ENCODE measurements at regions not wholly inside any gene's neighbourhood (a gene's known extent, or its start where the extent isn't known, plus 50 kb on each side); places are given as distances from the start of the nearest gene placed in this dataset.
"Not testable (repeated sequence)": the region's sequence is repeated elsewhere in the genome, so short reads cannot be mapped to it uniquely, and the experiment has no call there.

DNA sequence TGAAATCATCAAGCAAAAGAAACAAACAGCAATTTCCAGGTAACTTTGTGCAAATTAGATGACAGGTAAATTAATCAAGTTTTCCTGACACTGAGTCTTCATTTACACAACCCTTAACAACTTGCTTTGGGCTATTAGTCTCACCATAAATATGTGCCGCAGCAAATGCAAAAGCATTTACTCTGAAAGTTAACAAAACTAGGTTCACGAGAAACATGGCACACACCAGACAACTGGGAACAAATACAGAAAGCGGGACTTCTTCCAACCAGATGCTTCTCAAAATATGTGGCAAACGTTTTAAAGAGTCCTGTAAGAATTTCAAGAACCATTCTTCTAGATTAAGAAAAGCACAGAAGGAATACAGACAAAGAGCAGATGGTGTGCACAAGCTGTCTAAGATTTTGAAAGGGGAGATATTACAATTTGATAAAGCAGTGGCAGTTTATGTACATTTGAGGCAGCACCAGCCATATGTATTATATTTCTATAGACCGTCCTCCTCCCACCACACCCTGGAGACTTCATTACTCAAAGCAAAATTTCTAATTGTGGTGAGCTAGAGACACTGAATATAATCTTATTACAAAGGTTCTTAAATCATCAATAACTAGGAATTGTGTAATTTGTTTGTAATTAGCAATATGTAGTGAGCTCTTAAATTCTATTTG is 192.5 kb upstream of the ADAMTS3 start:
- Histone ChIP-seq H3K4me3 (ENCODE audit: low read length in 3 of 3) (no peak overlapping the region), H3K9ac (ENCODE audit: low read length in 3 of 3) (no peak overlapping the region), H3K4me1 (ENCODE audit: control insufficient read depth in 2 of 3, insufficient read depth in 2 of 3, low read depth in 1 of 3, low read length in 3 of 3) (no peaks in the 10 kb centered on the region), H3K27ac (ENCODE audit: low read depth in 2 of 2, low read length in 2 of 2) (no peak overlapping the region), H3K36me3 (ENCODE audit: control insufficient read depth in 2 of 3, insufficient read depth in 3 of 3, low read length in 3 of 3) (no peaks in the 10 kb centered on the region), H3K27me3 (ENCODE audit: control insufficient read depth, insufficient read depth, low read length) (no peaks in the 10 kb centered on the region), H3K9me3 (ENCODE audit: control insufficient read depth in 2 of 3, insufficient read depth in 1 of 3, low read length in 3 of 3) (no peaks in the 10 kb centered on the region)
- TF ChIP-seq, protein P1, sequence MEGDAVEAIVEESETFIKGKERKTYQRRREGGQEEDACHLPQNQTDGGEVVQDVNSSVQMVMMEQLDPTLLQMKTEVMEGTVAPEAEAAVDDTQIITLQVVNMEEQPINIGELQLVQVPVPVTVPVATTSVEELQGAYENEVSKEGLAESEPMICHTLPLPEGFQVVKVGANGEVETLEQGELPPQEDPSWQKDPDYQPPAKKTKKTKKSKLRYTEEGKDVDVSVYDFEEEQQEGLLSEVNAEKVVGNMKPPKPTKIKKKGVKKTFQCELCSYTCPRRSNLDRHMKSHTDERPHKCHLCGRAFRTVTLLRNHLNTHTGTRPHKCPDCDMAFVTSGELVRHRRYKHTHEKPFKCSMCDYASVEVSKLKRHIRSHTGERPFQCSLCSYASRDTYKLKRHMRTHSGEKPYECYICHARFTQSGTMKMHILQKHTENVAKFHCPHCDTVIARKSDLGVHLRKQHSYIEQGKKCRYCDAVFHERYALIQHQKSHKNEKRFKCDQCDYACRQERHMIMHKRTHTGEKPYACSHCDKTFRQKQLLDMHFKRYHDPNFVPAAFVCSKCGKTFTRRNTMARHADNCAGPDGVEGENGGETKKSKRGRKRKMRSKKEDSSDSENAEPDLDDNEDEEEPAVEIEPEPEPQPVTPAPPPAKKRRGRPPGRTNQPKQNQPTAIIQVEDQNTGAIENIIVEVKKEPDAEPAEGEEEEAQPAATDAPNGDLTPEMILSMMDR (IDR thresholded peaks at IDR 0.05; ENCODE audit: borderline replicate concordance, extremely low read depth, insufficient read depth): no peak
- FAIRE-seq (no peak), DNase-seq (no peak)
- intact Hi-C loops (cut with DNase I): no loop called here

DNA sequence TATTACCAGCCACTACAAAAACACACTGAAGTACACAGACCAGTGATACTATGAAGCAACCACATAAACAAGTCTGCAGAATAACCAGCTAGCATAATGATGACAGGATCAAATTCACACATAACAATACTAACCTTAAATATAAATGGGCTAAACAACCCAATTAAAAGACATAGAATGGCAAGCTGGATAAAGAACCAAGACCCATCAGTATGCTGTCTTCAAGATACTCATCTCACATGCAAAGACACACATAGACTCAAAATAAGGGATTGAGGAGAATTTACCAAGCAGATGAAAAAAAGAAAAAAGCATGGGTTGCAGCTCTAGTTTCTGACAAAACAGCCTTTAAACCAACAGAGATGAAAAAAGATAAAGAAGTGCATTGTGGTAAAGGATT is 184.4 kb upstream of the ADAMTS3 start:
- H3K36me3 ChIP-seq (ENCODE audit: control insufficient read depth in 2 of 3, insufficient read depth in 3 of 3, low read length in 3 of 3); DNase-seq; H3K4me3 ChIP-seq (ENCODE audit: low read length in 3 of 3); H3K4me1 ChIP-seq (ENCODE audit: control insufficient read depth in 2 of 3, insufficient read depth in 2 of 3, low read depth in 1 of 3, low read length in 3 of 3); H3K27ac ChIP-seq (ENCODE audit: low read depth in 2 of 2, low read length in 2 of 2); intact Hi-C loops (cut with DNase I); FAIRE-seq; H3K9ac ChIP-seq (ENCODE audit: low read length in 3 of 3); H3K9me3 ChIP-seq (ENCODE audit: control insufficient read depth in 2 of 3, insufficient read depth in 1 of 3, low read length in 3 of 3); H3K27me3 ChIP-seq (ENCODE audit: control insufficient read depth, insufficient read depth, low read length): not testable (repeated sequence)

DNA sequence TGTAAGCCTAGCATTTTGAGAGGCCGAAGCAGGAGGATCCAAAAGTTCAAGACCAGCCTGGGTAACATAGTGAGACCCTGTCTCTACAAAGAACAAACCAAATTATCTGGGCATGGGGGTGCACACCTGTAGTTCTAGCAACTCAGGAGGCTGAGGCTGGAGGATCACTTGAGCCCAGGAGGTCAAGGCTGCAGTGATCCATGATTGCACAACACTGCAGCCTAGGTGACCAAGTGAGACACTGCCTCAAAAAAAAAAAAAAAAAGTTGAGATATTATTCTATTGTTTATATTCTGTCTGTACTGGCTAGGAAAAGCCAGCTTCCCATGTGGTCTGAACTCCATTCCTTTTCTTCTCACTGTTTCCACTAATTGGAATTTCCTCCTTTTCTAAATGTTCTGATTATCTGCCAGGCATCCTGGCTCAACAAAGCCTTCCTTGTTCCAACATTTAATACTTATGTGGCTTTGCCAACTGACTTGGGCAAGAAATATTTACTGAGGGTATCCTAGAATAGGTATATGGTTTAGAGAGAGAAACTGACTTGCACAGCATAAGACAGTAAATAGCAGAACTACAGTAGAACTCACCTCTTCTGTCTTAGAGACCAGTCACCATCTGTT is 175.2 kb upstream of the ADAMTS3 start:
- Histone ChIP-seq H3K36me3 (ENCODE audit: control insufficient read depth in 2 of 3, insufficient read depth in 3 of 3, low read length in 3 of 3) (no peaks in the 10 kb centered on the region), H3K9me3 (ENCODE audit: control insufficient read depth in 2 of 3, insufficient read depth in 1 of 3, low read length in 3 of 3) (no peaks in the 10 kb centered on the region), H3K4me1 (ENCODE audit: control insufficient read depth in 2 of 3, insufficient read depth in 2 of 3, low read depth in 1 of 3, low read length in 3 of 3) (no peaks in the 10 kb centered on the region), H3K9ac (ENCODE audit: low read length in 3 of 3) (no peak overlapping the region), H3K27me3 (ENCODE audit: control insufficient read depth, insufficient read depth, low read length) (no peaks in the 10 kb centered on the region), H3K27ac (ENCODE audit: low read depth in 2 of 2, low read length in 2 of 2) (no peak overlapping the region), H3K4me3 (ENCODE audit: low read length in 3 of 3) (no peak overlapping the region)
- FAIRE-seq (no peak), DNase-seq (no peak)
- intact Hi-C loops (cut with DNase I): no loop called here
- TF ChIP-seq, protein P1 (IDR thresholded peaks at IDR 0.05; ENCODE audit: borderline replicate concordance, extremely low read depth, insufficient read depth): no peak

DNA sequence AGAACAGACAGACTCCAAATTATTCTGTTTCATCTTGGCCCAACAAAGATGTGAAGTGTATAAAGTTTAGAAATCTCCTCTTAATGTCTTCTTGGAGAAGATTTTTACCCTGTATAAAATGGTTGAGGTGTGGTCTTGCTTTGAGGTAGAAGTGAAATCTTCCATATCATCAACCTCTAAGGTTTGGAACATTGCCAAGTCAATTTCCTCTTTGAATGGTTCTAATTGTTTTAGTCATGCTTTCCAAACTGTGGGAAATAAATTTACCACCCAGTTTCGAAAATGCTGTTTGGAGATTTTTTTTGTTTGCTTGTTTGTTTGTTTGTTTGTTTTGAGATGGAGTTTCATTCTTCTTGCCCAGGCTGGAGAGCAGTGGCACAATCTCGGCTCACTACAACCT is 174.1 kb upstream of the ADAMTS3 start:
- Histone ChIP-seq H3K4me3 (ENCODE audit: low read length in 3 of 3) (no peak overlapping the region), H3K27me3 (ENCODE audit: control insufficient read depth, insufficient read depth, low read length) (no peaks in the 10 kb centered on the region), H3K36me3 (ENCODE audit: control insufficient read depth in 2 of 3, insufficient read depth in 3 of 3, low read length in 3 of 3) (no peaks in the 10 kb centered on the region), H3K9ac (ENCODE audit: low read length in 3 of 3) (no peak overlapping the region), H3K27ac (ENCODE audit: low read depth in 2 of 2, low read length in 2 of 2) (no peak overlapping the region), H3K9me3 (ENCODE audit: control insufficient read depth in 2 of 3, insufficient read depth in 1 of 3, low read length in 3 of 3) (no peaks in the 10 kb centered on the region), H3K4me1 (ENCODE audit: control insufficient read depth in 2 of 3, insufficient read depth in 2 of 3, low read depth in 1 of 3, low read length in 3 of 3) (no peaks in the 10 kb centered on the region)
- intact Hi-C loops (cut with DNase I): no loop called here
- DNase-seq: no peak
- no peak for FAIRE-seq
- TF ChIP-seq, protein P1 (IDR thresholded peaks at IDR 0.05; ENCODE audit: borderline replicate concordance, extremely low read depth, insufficient read depth): no peak
